Keratinocyte (primary cell): ENCODE measurements at regions not wholly inside any gene's neighbourhood (a gene's known extent, or its start where the extent isn't known, plus 50 kb on each side); places are given as distances from the start of the nearest gene placed in this dataset.

ENCODE experiments used
- DNase-seq: peaks from one replicate; pipeline ENCODE4 v3.0.0-alpha.2; 2011; ENCODE audit warnings: low read depth, missing footprints, low spot score
- FAIRE-seq: peaks from 2 replicates; lab custom pipeline; 2011; peaks lifted over from hg19 to GRCh38; lab: Jason Lieb, UNC
- H2AFZ ChIP-seq: 2 replicates; pipeline ENCODE4 v1.6.0; 2012; ENCODE audit warnings: low read length, control low read depth, inconsistent platforms; ENCODE audit not compliant: control insufficient read depth
- H3K27ac ChIP-seq: 2 replicates; pipeline ENCODE4 v1.5.1; 2011; ENCODE audit warnings: low read length; ENCODE audit not compliant: control insufficient read depth, insufficient read depth
- H3K27me3 ChIP-seq: 3 replicates; pipeline ENCODE4 v1.6.0; 2011; ENCODE audit warnings: low read length; ENCODE audit not compliant: control insufficient read depth, insufficient read depth; ENCODE audit errors: extremely low read depth
- H3K36me3 ChIP-seq, 2 experiments: 2 replicates in 1 of 2; 3 replicates in 1 of 2; pipeline ENCODE4 v1.5.1; 2011; ENCODE audit warnings: low read length in 2 of 2, mild to moderate bottlenecking in 1 of 2; ENCODE audit not compliant: control insufficient read depth in 2 of 2, insufficient read depth in 2 of 2; ENCODE audit errors: extremely low read depth in 1 of 2
- H3K4me1 ChIP-seq: 3 replicates; pipeline ENCODE4 v1.5.1; 2011; ENCODE audit warnings: low read length; ENCODE audit not compliant: control insufficient read depth, insufficient read depth; ENCODE audit errors: extremely low read depth
- H3K4me2 ChIP-seq: 3 replicates; pipeline ENCODE4 v1.6.0; 2011; ENCODE audit warnings: low read depth, low read length; ENCODE audit not compliant: control insufficient read depth, insufficient read depth; ENCODE audit errors: extremely low read depth
- H3K4me3 ChIP-seq, 3 experiments: fragments of 200-600 bp in 1 of 3; sonication (generic) in 1 of 3; 2 replicates in 2 of 3; 3 replicates in 1 of 3; pipeline ENCODE4 v1.5.1; 2011 to 2016; ENCODE audit warnings: low read length in 3 of 3, mild to moderate bottlenecking in 3 of 3, control low read depth in 2 of 3, inconsistent platforms in 1 of 3, low read depth in 1 of 3, mixed read lengths in 1 of 3, mixed run types in 1 of 3, moderate library complexity in 1 of 3; ENCODE audit not compliant: control insufficient read depth in 2 of 3, insufficient read depth in 2 of 3; ENCODE audit errors: extremely low read depth in 1 of 3
- H3K79me2 ChIP-seq: 2 replicates; pipeline ENCODE4 v1.6.0; 2012; ENCODE audit warnings: low read length; ENCODE audit not compliant: control insufficient read depth, insufficient read depth
- H3K9ac ChIP-seq: 3 replicates; pipeline ENCODE4 v1.6.0; 2011; ENCODE audit warnings: low read length; ENCODE audit not compliant: control insufficient read depth, insufficient read depth; ENCODE audit errors: extremely low read depth
- H3K9me1 ChIP-seq: 3 replicates; pipeline ENCODE4 v1.6.0; 2011; ENCODE audit warnings: low read length; ENCODE audit not compliant: control insufficient read depth, insufficient read depth; ENCODE audit errors: extremely low read depth
- H3K9me3 ChIP-seq: 2 replicates; pipeline ENCODE4 v1.5.1; 2012; ENCODE audit warnings: low read depth, low read length; ENCODE audit not compliant: control insufficient read depth
- H4K20me1 ChIP-seq: 3 replicates; pipeline ENCODE4 v1.6.0; 2011; ENCODE audit warnings: low read length; ENCODE audit not compliant: control insufficient read depth, insufficient read depth; ENCODE audit errors: extremely low read depth
- EZH2 ChIP-seq: IDR thresholded peaks from one replicate; pipeline ENCODE4 v1.6.1; 2012; ENCODE audit warnings: inconsistent platforms, mild to moderate bottlenecking, low read length, moderate library complexity
- dilution Hi-C: fragments of 300-500 bp; cut with MboI; formaldehyde crosslinking; loops from one replicate; pipeline ENCODE4 v1.7.0; 2020; ENCODE audit warnings: low sequenced_read_pairs; ENCODE audit not compliant: extremely low pct_ligation_motif_present
- TF ChIP-seq, protein P1 (sequence below), 3 experiments: IDR thresholded peaks in 1 of 3; conservative IDR thresholded peaks in 1 of 3; optimal IDR thresholded peaks in 1 of 3; 2 replicates in 2 of 3; 3 replicates in 1 of 3; pipeline versions ENCODE3 to v1.5.1; 2011; ENCODE audit warnings: low read length in 3 of 3, mild to moderate bottlenecking in 3 of 3, moderate library complexity in 2 of 3, control low read depth in 1 of 3, inconsistent platforms in 1 of 3; ENCODE audit not compliant: insufficient read depth in 2 of 3; ENCODE audit errors: extremely low read depth in 1 of 3

DNA sequence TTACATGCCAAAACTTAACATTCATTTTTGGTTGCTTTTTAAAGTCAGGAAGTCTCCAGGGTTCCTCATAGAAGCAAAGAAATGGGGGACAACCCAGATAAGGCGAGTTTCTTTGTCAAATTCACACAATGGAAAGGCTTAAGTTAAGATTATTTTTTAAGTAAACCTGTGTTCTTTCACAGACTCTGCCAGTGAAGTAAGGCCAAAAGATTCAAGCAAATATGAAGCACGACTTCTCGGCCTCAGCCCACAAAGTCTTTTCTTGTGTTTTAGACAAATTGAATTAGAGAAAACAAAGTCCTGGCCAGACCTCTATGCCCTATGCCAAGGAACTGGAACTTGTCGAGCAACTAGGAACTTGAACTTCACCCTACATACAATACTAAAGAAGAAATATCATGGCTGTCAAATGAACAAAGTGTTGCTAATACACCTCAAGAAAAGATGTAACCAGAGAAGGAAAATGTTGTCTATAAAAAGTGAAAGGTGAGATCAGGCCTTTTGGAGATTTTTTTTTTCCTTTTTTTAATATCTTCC lies 540.0 kb upstream of the JARID2 start:
- Histone ChIP-seq H3K79me2 (no peaks in the 10 kb centered on the region), H2AFZ (peak overlapping the region; percentile 20), H3K27me3 (no peaks in the 10 kb centered on the region), H3K9me1 (no peaks in the 10 kb centered on the region), H3K9ac (peak overlapping the region; percentile 18), H3K9me3 (no peaks in the 10 kb centered on the region), H3K4me2 (peak overlapping the region; percentile 46), H3K27ac (peak overlapping the region; percentile 75), H4K20me1 (no peaks in the 10 kb centered on the region), H3K4me3 (no peak overlapping the region), H3K36me3 (no peaks in the 10 kb centered on the region), H3K4me1 (peaks cover 18% of the 10 kb centered on the region)
- DNase-seq = no peak
- dilution Hi-C loops = no loop called here
- TF ChIP-seq EZH2 = no peak
- TF ChIP-seq, protein P1, sequence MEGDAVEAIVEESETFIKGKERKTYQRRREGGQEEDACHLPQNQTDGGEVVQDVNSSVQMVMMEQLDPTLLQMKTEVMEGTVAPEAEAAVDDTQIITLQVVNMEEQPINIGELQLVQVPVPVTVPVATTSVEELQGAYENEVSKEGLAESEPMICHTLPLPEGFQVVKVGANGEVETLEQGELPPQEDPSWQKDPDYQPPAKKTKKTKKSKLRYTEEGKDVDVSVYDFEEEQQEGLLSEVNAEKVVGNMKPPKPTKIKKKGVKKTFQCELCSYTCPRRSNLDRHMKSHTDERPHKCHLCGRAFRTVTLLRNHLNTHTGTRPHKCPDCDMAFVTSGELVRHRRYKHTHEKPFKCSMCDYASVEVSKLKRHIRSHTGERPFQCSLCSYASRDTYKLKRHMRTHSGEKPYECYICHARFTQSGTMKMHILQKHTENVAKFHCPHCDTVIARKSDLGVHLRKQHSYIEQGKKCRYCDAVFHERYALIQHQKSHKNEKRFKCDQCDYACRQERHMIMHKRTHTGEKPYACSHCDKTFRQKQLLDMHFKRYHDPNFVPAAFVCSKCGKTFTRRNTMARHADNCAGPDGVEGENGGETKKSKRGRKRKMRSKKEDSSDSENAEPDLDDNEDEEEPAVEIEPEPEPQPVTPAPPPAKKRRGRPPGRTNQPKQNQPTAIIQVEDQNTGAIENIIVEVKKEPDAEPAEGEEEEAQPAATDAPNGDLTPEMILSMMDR (optimal IDR thresholded peaks at IDR 0.05 in 1 of 3, IDR thresholded peaks at IDR 0.05 in 1 of 3, conservative IDR thresholded peaks at IDR 0.05 in 1 of 3; ENCODE audit: extremely low read depth in 1 of 3, insufficient read depth in 2 of 3, low read length in 3 of 3) = no peak
- FAIRE-seq = peak; percentile 17

DNA sequence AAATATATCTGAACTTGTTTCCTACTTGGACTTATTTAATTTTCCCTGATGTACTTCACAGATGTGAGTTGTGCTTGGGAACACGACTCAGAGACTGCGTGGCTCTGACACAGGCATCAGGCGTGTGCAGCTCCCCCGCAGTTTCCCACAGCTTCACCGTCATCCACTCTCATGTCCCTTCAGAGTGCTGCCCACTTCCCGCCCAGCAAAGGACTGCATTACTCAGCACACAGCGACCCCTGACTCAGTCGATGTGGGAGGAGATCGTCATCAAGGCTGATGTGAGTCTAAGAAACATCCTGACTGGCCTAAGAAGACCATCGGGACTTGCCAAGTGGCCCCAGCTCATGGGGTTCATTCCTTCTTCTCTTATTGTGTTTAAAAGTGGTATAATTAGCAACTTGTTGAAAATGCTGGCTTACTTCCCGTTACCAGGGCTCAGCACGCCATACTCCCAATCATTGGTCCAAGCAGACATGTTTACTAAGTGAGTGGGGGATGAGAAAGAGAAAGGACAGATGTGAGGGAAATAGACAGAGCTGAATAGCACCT lies 539.4 kb upstream of the JARID2 start:
- DNase-seq (peak; percentile 57), FAIRE-seq (peak; percentile 9)
- Histone ChIP-seq H3K27me3 (no peaks in the 10 kb centered on the region), H3K27ac (peak overlapping the region; percentile 75), H2AFZ (peak overlapping the region; percentile 7), H3K36me3 (no peaks in the 10 kb centered on the region), H3K4me3 (no peak overlapping the region), H3K4me1 (peaks cover 24% of the 10 kb centered on the region), H3K9me3 (no peaks in the 10 kb centered on the region), H3K9me1 (no peaks in the 10 kb centered on the region), H4K20me1 (no peaks in the 10 kb centered on the region), H3K4me2 (peak overlapping the region; percentile 46), H3K79me2 (no peaks in the 10 kb centered on the region), H3K9ac (no peak overlapping the region)
- no peak for TF ChIP-seq EZH2
- TF ChIP-seq, protein P1 (optimal IDR thresholded peaks at IDR 0.05 in 1 of 3, IDR thresholded peaks at IDR 0.05 in 1 of 3, conservative IDR thresholded peaks at IDR 0.05 in 1 of 3; ENCODE audit: extremely low read depth in 1 of 3, insufficient read depth in 2 of 3, low read length in 3 of 3) = peak in 1 of 3 experiments; percentile 7
- dilution Hi-C loops = no loop called here
